ENCODE measurements at regions not wholly inside any gene's neighbourhood (a gene's known extent, or its start where the extent isn't known, plus 50 kb on each side); places are given as distances from the start of the nearest gene placed in this dataset.

- no peak for ATAC-seq
- H3K27ac Mint-ChIP-seq: no peak overlapping the region
- TF ChIP-seq, protein P1, sequence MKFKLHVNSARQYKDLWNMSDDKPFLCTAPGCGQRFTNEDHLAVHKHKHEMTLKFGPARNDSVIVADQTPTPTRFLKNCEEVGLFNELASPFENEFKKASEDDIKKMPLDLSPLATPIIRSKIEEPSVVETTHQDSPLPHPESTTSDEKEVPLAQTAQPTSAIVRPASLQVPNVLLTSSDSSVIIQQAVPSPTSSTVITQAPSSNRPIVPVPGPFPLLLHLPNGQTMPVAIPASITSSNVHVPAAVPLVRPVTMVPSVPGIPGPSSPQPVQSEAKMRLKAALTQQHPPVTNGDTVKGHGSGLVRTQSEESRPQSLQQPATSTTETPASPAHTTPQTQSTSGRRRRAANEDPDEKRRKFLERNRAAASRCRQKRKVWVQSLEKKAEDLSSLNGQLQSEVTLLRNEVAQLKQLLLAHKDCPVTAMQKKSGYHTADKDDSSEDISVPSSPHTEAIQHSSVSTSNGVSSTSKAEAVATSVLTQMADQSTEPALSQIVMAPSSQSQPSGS (CRISPR knock-in tag; IDR thresholded peaks at IDR 0.05; ENCODE audit: borderline replicate concordance, low read depth): no peak
- TF ChIP-seq ELF4 (CRISPR knock-in tag; IDR thresholded peaks at IDR 0.05; ENCODE audit: low read depth): no peak
- TF ChIP-seq SMAD4 (CRISPR knock-in tag; IDR thresholded peaks at IDR 0.05): no peak
- TF ChIP-seq ZNF512 (CRISPR knock-in tag; IDR thresholded peaks at IDR 0.05; ENCODE audit: borderline replicate concordance): no peak
- no peak for TF ChIP-seq CDX4 (CRISPR knock-in tag; IDR thresholded peaks at IDR 0.05; ENCODE audit: borderline replicate concordance)
- TF ChIP-seq, protein P2, sequence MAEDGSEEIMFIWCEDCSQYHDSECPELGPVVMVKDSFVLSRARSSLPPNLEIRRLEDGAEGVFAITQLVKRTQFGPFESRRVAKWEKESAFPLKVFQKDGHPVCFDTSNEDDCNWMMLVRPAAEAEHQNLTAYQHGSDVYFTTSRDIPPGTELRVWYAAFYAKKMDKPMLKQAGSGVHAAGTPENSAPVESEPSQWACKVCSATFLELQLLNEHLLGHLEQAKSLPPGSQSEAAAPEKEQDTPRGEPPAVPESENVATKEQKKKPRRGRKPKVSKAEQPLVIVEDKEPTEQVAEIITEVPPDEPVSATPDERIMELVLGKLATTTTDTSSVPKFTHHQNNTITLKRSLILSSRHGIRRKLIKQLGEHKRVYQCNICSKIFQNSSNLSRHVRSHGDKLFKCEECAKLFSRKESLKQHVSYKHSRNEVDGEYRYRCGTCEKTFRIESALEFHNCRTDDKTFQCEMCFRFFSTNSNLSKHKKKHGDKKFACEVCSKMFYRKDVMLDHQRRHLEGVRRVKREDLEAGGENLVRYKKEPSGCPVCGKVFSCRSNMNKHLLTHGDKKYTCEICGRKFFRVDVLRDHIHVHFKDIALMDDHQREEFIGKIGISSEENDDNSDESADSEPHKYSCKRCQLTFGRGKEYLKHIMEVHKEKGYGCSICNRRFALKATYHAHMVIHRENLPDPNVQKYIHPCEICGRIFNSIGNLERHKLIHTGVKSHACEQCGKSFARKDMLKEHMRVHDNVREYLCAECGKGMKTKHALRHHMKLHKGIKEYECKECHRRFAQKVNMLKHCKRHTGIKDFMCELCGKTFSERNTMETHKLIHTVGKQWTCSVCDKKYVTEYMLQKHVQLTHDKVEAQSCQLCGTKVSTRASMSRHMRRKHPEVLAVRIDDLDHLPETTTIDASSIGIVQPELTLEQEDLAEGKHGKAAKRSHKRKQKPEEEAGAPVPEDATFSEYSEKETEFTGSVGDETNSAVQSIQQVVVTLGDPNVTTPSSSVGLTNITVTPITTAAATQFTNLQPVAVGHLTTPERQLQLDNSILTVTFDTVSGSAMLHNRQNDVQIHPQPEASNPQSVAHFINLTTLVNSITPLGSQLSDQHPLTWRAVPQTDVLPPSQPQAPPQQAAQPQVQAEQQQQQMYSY (CRISPR knock-in tag; IDR thresholded peaks at IDR 0.05): no peak
- TF ChIP-seq ZBTB21 (CRISPR knock-in tag; IDR thresholded peaks at IDR 0.05; ENCODE audit: borderline replicate concordance): no peak
- ChIA-PET POLR2A (no interaction called here), CTCF (no interaction called here)
- no peaks in the 10 kb centered on the region for H3K27me3 Mint-ChIP-seq (ENCODE audit: low read depth)
- peaks cover 28% of the 10 kb centered on the region for H3K4me1 Mint-ChIP-seq
- no peak for DNase-seq (ENCODE audit: low spot score)
- no peak overlapping the region for H3K4me3 Mint-ChIP-seq
- no peaks in the 10 kb centered on the region for H3K36me3 Mint-ChIP-seq
- peaks cover under 1% of the 10 kb centered on the region; the same call in 1 of the 2 replicates for H3K9me3 Mint-ChIP-seq
Observed at GRCh38 chr17:15027853-15028252, 237.3 kb downstream of the PMP22 start.

DNA sequence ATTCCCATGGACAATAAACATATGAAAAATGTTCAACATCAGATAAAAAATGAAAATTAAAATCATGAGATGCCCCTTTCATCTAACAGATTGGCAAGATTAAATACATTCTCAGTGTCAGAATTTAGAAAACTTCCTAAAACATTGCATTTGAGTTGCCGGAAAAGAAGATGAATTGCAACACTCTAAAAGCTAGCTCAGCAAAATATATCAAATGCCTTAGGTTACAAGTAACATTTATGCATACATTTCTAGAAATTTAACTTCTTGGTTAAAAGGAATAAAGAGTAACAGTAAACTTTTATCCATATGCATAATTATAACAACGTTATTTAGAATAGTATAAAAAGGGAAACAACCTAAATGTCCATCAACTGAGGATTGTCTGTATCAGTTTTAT is 239.0 kb downstream of the PMP22 start:
- H3K36me3 Mint-ChIP-seq: no peaks in the 10 kb centered on the region
- H3K4me1 Mint-ChIP-seq: peaks cover 12% of the 10 kb centered on the region
- DNase-seq (ENCODE audit: low spot score) (no peak), ATAC-seq (no peak)
- CTCF ChIA-PET: no interaction called here
- POLR2A ChIA-PET: no interaction called here
- no peaks in the 10 kb centered on the region for H3K27me3 Mint-ChIP-seq (ENCODE audit: low read depth)
- no peak overlapping the region for H3K4me3 Mint-ChIP-seq
- TF ChIP-seq TCF7 (CRISPR knock-in tag; IDR thresholded peaks at IDR 0.05; ENCODE audit: low read depth) (no peak), ESRRA (CRISPR knock-in tag; IDR thresholded peaks at IDR 0.05; ENCODE audit: borderline replicate concordance) (no peak), ZNF263 (CRISPR knock-in tag; IDR thresholded peaks at IDR 0.05; ENCODE audit: low read depth) (no peak), ATF6 (CRISPR knock-in tag; IDR thresholded peaks at IDR 0.05) (no peak), ZMAT4 (CRISPR knock-in tag; IDR thresholded peaks at IDR 0.05) (no peak), NR2C2 (CRISPR knock-in tag; IDR thresholded peaks at IDR 0.05) (no peak), ZNF232 (CRISPR knock-in tag; IDR thresholded peaks at IDR 0.05) (no peak), MXD4 (CRISPR knock-in tag; IDR thresholded peaks at IDR 0.05; ENCODE audit: borderline replicate concordance) (no peak), ZNF512 (CRISPR knock-in tag; IDR thresholded peaks at IDR 0.05; ENCODE audit: borderline replicate concordance) (no peak)
- TF ChIP-seq, protein P3, sequence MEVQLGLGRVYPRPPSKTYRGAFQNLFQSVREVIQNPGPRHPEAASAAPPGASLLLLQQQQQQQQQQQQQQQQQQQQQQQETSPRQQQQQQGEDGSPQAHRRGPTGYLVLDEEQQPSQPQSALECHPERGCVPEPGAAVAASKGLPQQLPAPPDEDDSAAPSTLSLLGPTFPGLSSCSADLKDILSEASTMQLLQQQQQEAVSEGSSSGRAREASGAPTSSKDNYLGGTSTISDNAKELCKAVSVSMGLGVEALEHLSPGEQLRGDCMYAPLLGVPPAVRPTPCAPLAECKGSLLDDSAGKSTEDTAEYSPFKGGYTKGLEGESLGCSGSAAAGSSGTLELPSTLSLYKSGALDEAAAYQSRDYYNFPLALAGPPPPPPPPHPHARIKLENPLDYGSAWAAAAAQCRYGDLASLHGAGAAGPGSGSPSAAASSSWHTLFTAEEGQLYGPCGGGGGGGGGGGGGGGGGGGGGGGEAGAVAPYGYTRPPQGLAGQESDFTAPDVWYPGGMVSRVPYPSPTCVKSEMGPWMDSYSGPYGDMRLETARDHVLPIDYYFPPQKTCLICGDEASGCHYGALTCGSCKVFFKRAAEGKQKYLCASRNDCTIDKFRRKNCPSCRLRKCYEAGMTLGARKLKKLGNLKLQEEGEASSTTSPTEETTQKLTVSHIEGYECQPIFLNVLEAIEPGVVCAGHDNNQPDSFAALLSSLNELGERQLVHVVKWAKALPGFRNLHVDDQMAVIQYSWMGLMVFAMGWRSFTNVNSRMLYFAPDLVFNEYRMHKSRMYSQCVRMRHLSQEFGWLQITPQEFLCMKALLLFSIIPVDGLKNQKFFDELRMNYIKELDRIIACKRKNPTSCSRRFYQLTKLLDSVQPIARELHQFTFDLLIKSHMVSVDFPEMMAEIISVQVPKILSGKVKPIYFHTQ (CRISPR knock-in tag; IDR thresholded peaks at IDR 0.05): no peak
- TF ChIP-seq, protein P4, sequence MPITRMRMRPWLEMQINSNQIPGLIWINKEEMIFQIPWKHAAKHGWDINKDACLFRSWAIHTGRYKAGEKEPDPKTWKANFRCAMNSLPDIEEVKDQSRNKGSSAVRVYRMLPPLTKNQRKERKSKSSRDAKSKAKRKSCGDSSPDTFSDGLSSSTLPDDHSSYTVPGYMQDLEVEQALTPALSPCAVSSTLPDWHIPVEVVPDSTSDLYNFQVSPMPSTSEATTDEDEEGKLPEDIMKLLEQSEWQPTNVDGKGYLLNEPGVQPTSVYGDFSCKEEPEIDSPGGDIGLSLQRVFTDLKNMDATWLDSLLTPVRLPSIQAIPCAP (CRISPR knock-in tag; IDR thresholded peaks at IDR 0.05): no peak
- no peak overlapping the region for H3K27ac Mint-ChIP-seq
- peaks cover 7% of the 10 kb centered on the region for H3K9me3 Mint-ChIP-seq

All from WTC11 (cell line).